ENCODE measurements at regions not wholly inside any gene's neighbourhood (a gene's known extent, or its start where the extent isn't known, plus 50 kb on each side); places are given as distances from the start of the nearest gene placed in this dataset. TPM values are rescaled to one million over a fixed set of nuclear protein-coding genes. Genes with fewer than 3 reads are reported as not detected.

Small RNA genes lying in the stretch of these regions (small RNA-seq; reads per million reads assigned to genes)
- gene RN7SL361P (ENCODE audit: insufficient read depth), result not detected

Data from neuronal stem cell (in vitro differentiated cells).